Tibial nerve (tissue), 4 donors: ENCODE measurements at regions not wholly inside any gene's neighbourhood (a gene's known extent, or its start where the extent isn't known, plus 50 kb on each side); places are given as distances from the start of the nearest gene placed in this dataset.

Experiments
- DNase-seq, 2 donors: peaks; one replicate each; pipeline ENCODE4 v3.0.0-alpha.2; 2019; ENCODE audit warnings: low spot score in 2 of 2
- H3K27ac ChIP-seq, 4 donors: fragments of 200-600 bp; sonication (generic) in 3 of 4; one replicate each; pipeline ENCODE4 v1.5.1; 2017 to 2019; ENCODE audit warnings: mild to moderate bottlenecking in 1 of 4
- H3K27me3 ChIP-seq, 2 donors: fragments of 200-600 bp; sonication (generic) in 1 of 2; one replicate each; pipeline versions ENCODE4 v1.5.1 to v1.6.0; 2017 to 2019
- H3K36me3 ChIP-seq, 3 donors: fragments of 200-600 bp; sonication (generic); one replicate each; pipeline ENCODE4 v1.5.1; 2018 to 2019
- H3K4me1 ChIP-seq, 4 donors: fragments of 200-600 bp; sonication (generic) in 3 of 4; one replicate each; pipeline ENCODE4 v1.5.1; 2017 to 2019
- H3K4me3 ChIP-seq, 4 donors: fragments of 200-600 bp; sonication (generic) in 3 of 4; one replicate each; pipeline ENCODE4 v1.5.1; 2017 to 2019; ENCODE audit warnings: mild to moderate bottlenecking in 1 of 4, moderate library complexity in 1 of 4
- H3K9me3 ChIP-seq, 4 donors: fragments of 200-600 bp; sonication (generic) in 3 of 4; one replicate each; pipeline ENCODE4 v1.5.1; 2017 to 2019
- EP300 ChIP-seq, 2 donors: sonication (generic); formaldehyde crosslinking; IDR thresholded peaks; one replicate each; pipeline ENCODE4 v1.6.1; 2017; ENCODE audit warnings: antibody characterized with exemption in 2 of 2, mild to moderate bottlenecking in 1 of 2
- POLR2A ChIP-seq, 2 donors: fragments of 450-650 bp; IDR thresholded peaks; one replicate each; pipeline ENCODE4 v1.6.1; 2017; ENCODE audit warnings: antibody characterized with exemption in 2 of 2, mild to moderate bottlenecking in 2 of 2, moderate library complexity in 2 of 2
- WGBS, 2 donors: methylation state at CpG; one replicate each; pipeline ENCODE4 v1.1.5; 2018; 5-methylcytosine and 5-hydroxymethylcytosine counted together
- TF ChIP-seq, protein P1 (sequence below), 5 experiments: fragments of 200-600 bp in 3 of 5; fragments of 450-650 bp in 2 of 5; sonication (generic) in 3 of 5; IDR thresholded peaks; one replicate each; pipeline ENCODE4 v1.5.1; 2016 to 2019; ENCODE audit warnings: antibody characterized with exemption in 5 of 5, mild to moderate bottlenecking in 3 of 5, moderate library complexity in 2 of 5

DNA sequence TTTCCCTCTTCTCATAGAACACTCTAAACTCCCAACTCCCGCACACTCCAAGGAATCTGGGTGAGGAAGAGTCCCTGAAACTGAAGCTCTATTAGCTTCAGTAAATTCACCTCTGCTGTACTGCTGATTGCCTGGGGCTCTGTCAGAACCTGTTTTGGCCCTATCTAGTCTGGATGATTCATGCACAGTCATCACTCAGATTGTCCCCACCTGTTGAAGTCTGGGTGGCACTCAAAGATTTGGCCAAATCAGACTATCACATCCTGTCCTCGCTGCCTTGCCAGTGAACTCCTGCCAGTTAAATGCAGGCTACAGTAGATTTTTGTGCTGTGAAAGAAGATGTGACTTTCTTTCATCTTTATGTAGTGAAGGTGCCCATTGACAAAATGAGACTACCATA lies 63.5 kb upstream of the EMCN start:
- TF ChIP-seq, protein P1, sequence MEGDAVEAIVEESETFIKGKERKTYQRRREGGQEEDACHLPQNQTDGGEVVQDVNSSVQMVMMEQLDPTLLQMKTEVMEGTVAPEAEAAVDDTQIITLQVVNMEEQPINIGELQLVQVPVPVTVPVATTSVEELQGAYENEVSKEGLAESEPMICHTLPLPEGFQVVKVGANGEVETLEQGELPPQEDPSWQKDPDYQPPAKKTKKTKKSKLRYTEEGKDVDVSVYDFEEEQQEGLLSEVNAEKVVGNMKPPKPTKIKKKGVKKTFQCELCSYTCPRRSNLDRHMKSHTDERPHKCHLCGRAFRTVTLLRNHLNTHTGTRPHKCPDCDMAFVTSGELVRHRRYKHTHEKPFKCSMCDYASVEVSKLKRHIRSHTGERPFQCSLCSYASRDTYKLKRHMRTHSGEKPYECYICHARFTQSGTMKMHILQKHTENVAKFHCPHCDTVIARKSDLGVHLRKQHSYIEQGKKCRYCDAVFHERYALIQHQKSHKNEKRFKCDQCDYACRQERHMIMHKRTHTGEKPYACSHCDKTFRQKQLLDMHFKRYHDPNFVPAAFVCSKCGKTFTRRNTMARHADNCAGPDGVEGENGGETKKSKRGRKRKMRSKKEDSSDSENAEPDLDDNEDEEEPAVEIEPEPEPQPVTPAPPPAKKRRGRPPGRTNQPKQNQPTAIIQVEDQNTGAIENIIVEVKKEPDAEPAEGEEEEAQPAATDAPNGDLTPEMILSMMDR (IDR thresholded peaks at IDR 0.05) = no peak
- TF ChIP-seq EP300 (IDR thresholded peaks at IDR 0.05) (no peak), POLR2A (IDR thresholded peaks at IDR 0.05) (no peak)
- no peaks in the 10 kb centered on the region for H3K4me1 ChIP-seq
- DNase-seq = no peak
- 73 to 75% methylated on average over 2 of the region's 2 CpGs for WGBS, 2 donors
- H3K9me3 ChIP-seq = no peaks in the 10 kb centered on the region
- no peaks in the 10 kb centered on the region for H3K36me3 ChIP-seq
- H3K27ac ChIP-seq = no peak overlapping the region
- no peaks in the 10 kb centered on the region for H3K27me3 ChIP-seq
- H3K4me3 ChIP-seq = no peak overlapping the region

DNA sequence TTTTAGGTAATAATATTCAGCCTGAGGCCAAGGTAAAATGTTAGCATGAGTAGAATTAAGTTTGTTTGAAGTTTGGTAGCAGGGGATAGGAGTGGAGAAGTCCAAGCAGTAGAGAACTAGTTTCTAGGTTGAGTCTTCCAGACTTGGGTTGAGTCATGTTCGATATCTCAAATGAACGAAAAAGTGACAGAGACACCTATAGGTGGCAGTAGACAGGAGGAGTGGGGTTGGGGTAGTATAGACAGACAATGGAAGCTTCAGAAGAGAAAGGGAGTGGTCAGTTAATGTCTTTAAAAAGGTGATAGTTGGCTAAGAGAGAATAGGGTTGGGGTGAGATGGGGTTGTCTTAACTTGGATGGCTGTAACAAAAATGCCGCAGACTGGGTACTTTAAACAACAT lies 58.7 kb upstream of the EMCN start:
- Histone ChIP-seq H3K9me3 (no peaks in the 10 kb centered on the region), H3K27ac (no peak overlapping the region), H3K4me3 (no peak overlapping the region), H3K4me1 (no peaks in the 10 kb centered on the region), H3K36me3 (no peaks in the 10 kb centered on the region), H3K27me3 (no peaks in the 10 kb centered on the region)
- TF ChIP-seq, protein P1 (IDR thresholded peaks at IDR 0.05) = no peak
- TF ChIP-seq EP300 (IDR thresholded peaks at IDR 0.05) = no peak
- TF ChIP-seq POLR2A (IDR thresholded peaks at IDR 0.05) = no peak
- WGBS, 2 donors = 92 to 93% methylated on average over 3 of the region's 3 CpGs
- DNase-seq = no peak

DNA sequence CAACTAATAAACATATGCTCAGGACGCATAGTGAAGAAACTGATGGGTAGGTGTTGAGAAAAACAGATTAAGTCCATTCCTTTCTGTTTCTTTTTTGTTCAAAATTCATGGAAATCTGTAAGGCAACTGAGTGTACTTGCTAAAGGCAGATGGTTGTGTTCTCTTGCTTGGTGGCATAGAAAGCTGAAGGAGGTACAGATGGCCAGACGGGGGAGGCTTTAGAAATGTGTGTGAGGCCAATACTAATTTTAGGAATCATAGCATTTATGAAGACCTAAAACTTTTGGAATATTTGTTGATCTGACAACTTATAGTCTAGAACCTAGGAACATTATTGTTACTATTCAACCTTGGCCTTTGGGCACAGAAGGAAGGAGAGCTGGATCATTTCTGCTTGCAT lies 56.8 kb upstream of the EMCN start:
- H3K9me3 ChIP-seq = no peaks in the 10 kb centered on the region
- no peaks in the 10 kb centered on the region for H3K4me1 ChIP-seq
- no peak for DNase-seq
- TF ChIP-seq, protein P1 (IDR thresholded peaks at IDR 0.05) = no peak
- TF ChIP-seq EP300 (IDR thresholded peaks at IDR 0.05) (no peak), POLR2A (IDR thresholded peaks at IDR 0.05) (no peak)
- no peak overlapping the region for H3K27ac ChIP-seq
- H3K4me3 ChIP-seq = no peak overlapping the region
- H3K36me3 ChIP-seq = no peaks in the 10 kb centered on the region
- 89 to 92% methylated on average over 2 of the region's 2 CpGs for WGBS, 2 donors
- H3K27me3 ChIP-seq = no peaks in the 10 kb centered on the region

DNA sequence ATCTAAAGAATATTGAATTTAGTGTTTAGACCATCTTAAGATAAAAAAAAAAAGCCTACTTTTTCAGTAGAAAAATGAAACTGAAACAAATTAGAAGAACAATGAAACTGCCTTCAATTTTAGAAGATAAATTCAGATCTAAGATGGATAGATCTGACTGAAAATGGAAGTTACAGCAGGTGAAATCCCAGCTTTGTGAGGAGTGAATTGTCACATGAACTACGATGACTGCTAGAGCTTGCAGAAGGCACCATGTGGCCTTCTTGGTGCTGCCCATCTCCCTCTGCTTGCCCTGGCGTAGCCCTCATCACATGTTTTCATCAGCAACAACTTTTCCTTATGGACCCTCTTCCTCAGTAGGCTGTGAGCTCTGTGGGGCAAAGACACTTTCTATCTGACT lies 51.4 kb upstream of the EMCN start:
- WGBS, 2 donors = 40 to 66% methylated on average over 2 of the region's 2 CpGs
- Histone ChIP-seq H3K9me3 (no peaks in the 10 kb centered on the region), H3K4me1 (no peaks in the 10 kb centered on the region), H3K27ac (no peak overlapping the region), H3K4me3 (no peak overlapping the region), H3K27me3 (no peaks in the 10 kb centered on the region), H3K36me3 (no peaks in the 10 kb centered on the region)
- DNase-seq = no peak
- TF ChIP-seq POLR2A (IDR thresholded peaks at IDR 0.05) = no peak
- TF ChIP-seq, protein P1 (IDR thresholded peaks at IDR 0.05) = no peak
- TF ChIP-seq EP300 (IDR thresholded peaks at IDR 0.05) = no peak
